ENCODE measurements at regions not wholly inside any gene's neighbourhood (a gene's known extent, or its start where the extent isn't known, plus 50 kb on each side); places are given as distances from the start of the nearest gene placed in this dataset.
"Not testable (repeated sequence)": the region's sequence is repeated elsewhere in the genome, so short reads cannot be mapped to it uniquely, and the experiment has no call there.

GRCh38 chr5:84961193-84961592 is 576.5 kb upstream of the EDIL3 start:
- DNase-seq (ENCODE audit: low read depth), result no peak
- no peak overlapping the region for H3K4me3 ChIP-seq (ENCODE audit: low read length)
- no peak for TF ChIP-seq CTCF (conservative IDR thresholded peaks at IDR 0.05; ENCODE audit: low read length)

- no peak overlapping the region for H3K4me3 ChIP-seq (ENCODE audit: low read length)
- DNase-seq (ENCODE audit: low read depth), result no peak
- no peak for TF ChIP-seq CTCF (conservative IDR thresholded peaks at IDR 0.05; ENCODE audit: low read length)
These were observed 577.2 kb upstream of the EDIL3 start for GRCh38 chr5:84961903-84962302.

GRCh38 chr5:84983093-84983492 is 598.4 kb upstream of the EDIL3 start:
- no peak overlapping the region for H3K4me3 ChIP-seq (ENCODE audit: low read length)
- DNase-seq (ENCODE audit: low read depth), result no peak
- TF ChIP-seq CTCF (conservative IDR thresholded peaks at IDR 0.05; ENCODE audit: low read length), result no peak

- no peak for TF ChIP-seq CTCF (conservative IDR thresholded peaks at IDR 0.05; ENCODE audit: low read length)
- no peak for DNase-seq (ENCODE audit: low read depth)
- no peak overlapping the region for H3K4me3 ChIP-seq (ENCODE audit: low read length)
These were observed 600.5 kb upstream of the EDIL3 start for GRCh38 chr5:84985148-84985547.

- no peak for TF ChIP-seq CTCF (conservative IDR thresholded peaks at IDR 0.05; ENCODE audit: low read length)
- H3K4me3 ChIP-seq (ENCODE audit: low read length), result no peak overlapping the region
These were observed 602.0 kb upstream of the EDIL3 start for GRCh38 chr5:84986688-84987087.

GRCh38 chr5:85000671-85001070 is 616.0 kb upstream of the EDIL3 start:
- TF ChIP-seq CTCF (conservative IDR thresholded peaks at IDR 0.05; ENCODE audit: low read length), result no peak
- no peak overlapping the region for H3K4me3 ChIP-seq (ENCODE audit: low read length)
- no peak for DNase-seq (ENCODE audit: low read depth)

More at GRCh38 chr5:84986688-84987087, 602.0 kb upstream of the EDIL3 start:
- DNase-seq (ENCODE audit: low read depth), result no peak

- DNase-seq (ENCODE audit: low read depth); H3K4me3 ChIP-seq (ENCODE audit: low read length): not testable (repeated sequence)
These were observed 617.3 kb upstream of the EDIL3 start for GRCh38 chr5:85002026-85002425.

GRCh38 chr5:85010014-85010562 is 625.4 kb upstream of the EDIL3 start:
- H3K4me3 ChIP-seq (ENCODE audit: low read length), result no peak overlapping the region
- TF ChIP-seq CTCF (conservative IDR thresholded peaks at IDR 0.05; ENCODE audit: low read length), result no peak
- no peak for DNase-seq (ENCODE audit: low read depth)

Measured in AG10803 (cell line).